HG03378 (cell line): ENCODE measurements at regions not wholly inside any gene's neighbourhood (a gene's known extent, or its start where the extent isn't known, plus 50 kb on each side); places are given as distances from the start of the nearest gene placed in this dataset.

Experiments
- ATAC-seq: cut with Tn5 transposase; IDR thresholded peaks from one replicate; pipeline ENCODE4 v1.9.1; 2021; ENCODE audit warnings: mild to moderate bottlenecking, moderate library complexity; ENCODE audit not compliant: unreplicated experiment

DNA sequence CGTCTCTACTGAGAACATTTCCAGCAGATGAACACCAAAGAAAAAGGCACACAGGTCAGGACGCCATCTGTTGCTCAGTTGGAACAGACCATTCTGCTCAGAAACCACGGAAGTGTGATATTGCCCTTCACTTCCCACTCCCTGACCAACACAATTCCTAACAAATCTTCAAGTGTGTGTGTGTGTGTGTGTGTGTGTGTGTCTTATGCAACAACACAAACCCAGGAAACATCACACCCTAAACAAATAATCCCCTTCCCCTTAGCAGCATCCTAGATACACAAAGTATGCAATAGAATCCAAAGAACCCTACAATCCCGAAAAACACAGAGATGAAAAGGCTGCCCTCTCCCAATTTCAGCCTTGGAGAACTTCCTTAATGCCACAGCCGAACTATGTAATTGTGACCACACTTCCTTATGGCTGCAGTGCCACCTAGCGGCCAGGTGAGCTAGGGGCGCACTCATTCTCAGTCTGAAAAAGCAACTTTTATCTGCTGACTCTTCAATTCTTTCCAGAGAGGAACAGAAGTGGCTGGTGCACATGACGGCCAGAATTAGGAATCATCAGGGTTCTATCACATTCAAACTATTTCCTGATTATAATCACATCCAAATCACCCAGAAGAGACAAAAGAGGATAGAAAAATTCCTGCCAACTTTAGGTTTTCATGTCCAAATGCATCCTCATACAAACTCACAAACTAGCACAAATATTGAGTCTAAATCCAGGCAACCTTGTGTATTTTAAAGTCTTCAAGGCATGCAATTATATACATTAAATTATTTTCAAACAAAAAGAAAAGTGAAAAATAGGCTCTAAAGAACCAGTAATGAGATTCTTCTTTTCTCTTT is 164.9 kb downstream of the DHX15 start:
- peak; percentile 92 for ATAC-seq

DNA sequence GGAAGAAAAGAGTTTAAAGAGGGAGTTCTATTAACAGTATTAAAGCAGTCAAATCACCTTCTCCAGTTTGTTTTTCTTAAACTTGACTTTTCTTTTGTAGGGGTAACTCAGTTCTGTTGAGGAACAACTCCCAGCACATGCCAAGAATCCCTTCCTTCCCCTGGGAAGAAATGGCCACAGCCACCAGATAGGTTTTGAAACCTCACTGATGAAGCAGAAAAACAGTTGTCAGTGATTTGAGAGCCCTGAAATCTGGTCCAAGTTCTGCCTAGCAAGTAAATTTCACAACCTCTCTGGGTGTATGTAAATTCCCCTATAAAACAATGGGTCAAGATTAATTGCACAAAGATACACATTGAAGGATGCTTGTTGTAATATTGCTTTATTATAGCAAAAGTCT is 167.1 kb downstream of the DHX15 start:
- no peak for ATAC-seq

DNA sequence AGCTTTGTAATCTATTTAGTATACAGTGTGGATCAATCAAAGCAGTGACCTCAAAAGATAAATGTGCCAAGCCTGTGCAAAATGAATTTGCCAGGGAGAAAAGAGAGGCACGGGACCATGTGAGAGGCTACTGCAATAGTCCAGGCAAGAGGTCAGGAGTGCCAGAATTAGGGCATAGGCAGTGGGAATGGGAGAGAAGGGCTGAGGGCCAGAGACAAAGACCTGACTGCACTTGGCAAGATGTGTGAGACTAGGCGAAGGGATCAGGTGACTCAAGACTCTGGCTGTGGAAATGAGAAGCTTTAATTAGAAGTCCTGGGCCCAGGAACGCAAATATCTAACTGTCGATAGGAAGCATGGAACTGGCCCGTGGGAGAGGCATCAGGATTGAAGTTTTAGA is 168.1 kb downstream of the DHX15 start:
- no peak for ATAC-seq

DNA sequence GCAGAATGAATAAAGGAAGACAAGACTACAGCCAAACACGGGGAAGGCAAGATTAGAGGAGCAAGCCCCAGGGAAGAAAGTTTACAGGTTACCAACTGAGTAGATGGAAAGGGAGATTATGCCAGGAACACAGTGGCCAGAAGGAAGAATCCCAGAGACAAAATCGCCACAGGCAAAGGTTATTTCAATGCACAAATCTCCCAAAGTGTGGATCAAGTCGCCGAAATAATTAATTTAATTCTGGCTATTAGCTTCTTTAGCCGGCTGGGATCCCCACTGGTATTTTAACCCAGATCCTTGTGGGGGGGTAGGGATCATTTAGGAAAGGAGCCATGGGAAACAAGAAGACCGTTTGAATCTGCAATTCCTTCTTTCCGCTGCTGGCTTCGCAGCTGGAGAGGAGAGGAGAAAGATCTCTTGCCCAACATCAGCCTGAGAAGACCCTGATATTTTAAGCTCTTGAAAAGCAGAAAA is 171.0 kb downstream of the DHX15 start:
- no peak for ATAC-seq

DNA sequence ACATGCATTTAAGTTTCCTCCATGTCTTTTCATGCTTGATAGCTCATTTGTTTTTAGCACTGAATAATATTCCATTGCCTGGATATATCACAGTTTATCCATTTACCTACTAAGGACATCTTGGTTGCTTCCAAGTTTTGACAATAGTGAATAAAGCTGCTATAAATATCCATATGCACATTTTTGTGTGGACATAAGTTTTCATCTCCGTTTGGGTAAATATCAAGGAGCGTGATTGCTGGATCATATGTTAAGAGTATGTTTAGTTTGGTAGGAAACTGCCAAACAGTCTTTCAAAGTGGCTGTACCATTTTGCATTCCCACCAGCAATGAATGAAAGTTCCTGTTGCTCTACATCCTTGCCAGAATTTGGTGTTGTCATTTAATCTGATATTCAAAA is 172.5 kb downstream of the DHX15 start:
- no peak for ATAC-seq

DNA sequence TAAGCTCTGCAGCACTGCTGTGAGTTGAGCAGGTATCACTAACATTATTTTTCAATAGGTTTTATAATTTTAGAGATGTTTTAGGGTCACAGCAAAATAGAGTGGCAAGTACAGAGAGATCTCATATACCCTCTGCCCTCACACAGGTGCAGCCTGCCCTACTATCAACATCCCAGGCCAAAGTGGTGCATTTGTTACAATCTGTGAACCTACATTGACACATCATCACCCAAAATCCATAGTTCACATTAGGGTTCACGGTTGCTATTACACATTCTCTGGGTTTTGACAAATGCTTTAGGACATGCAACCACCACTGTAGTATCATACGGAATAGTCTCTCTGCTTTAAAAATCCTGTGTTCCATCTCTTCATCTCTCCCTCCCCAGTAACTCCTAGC is 173.1 kb downstream of the DHX15 start:
- no peak for ATAC-seq

DNA sequence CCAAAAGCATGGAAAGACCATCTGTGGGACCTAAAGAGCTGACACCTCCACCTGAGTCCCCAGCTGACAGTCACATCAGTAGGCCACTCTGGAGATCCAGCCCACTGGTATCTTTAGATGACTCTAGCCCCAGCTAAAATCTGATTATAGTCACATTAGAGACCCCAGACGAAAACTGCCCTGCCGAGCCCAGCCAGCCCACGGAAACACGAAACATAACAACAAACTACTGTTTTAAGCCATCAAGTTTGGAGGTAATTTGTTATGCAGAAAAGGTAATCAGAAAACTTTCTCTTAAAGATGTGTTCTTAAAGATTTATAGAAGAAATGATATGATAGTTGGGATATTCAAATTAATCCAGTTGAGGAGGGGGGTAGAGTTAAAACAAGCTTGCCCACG is 175.7 kb downstream of the DHX15 start:
- ATAC-seq = no peak

DNA sequence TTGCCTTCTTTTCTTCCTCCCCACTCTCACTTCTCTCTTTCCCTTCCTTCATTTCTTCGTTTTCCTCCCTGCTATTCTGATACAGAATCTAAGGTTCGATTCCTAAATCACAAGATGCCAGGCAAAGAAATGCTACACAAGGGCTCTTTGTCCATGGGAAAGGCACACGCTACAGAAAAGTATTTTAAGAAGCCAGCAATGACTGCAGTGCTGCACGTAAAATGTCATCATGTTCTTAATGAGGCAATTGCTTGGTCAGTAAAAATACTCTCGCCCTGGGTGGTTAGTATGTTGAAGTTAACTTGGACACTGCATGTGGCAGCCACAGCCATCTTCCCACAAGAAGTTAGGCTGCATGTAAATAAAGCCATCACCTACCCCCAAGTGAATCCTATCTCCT is 178.4 kb downstream of the DHX15 start:
- ATAC-seq = no peak

DNA sequence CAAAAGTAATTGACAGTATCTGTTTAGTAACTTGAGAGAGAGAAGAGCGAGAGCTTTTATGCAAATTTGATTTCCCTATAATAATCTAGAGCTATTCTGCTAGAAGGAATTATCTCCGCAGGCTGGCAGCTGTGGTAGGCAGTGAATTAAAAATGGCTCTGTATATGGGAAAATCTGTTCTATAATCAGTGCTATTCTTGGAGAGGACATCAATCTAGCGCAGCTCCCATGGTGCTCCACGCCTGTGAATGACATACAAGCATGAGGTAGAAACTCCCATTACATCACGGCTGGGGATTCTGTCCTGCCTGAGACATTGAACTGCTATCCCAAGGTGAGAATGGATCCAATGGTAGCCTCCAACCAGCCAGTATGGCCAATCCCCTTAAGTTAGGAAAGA is 179.0 kb downstream of the DHX15 start:
- no peak for ATAC-seq

DNA sequence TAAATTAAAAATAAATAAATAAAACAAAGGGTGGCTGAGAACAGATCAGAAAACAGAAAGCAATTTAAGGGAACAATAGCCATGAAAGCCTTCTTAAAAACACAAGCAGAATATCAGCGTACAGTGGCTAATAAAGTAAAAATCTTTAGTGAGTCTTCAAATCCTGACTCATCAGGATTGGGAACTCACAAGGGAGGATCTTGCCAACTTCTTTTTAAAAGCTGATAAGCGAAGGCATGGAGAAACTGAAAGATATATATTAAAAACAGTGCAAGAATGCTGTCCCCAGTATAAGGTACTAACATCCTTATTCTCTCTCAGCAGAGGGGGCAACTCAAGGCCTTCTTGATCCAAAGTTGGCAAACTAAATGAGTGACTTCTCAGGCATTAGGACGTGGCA is 180.1 kb downstream of the DHX15 start:
- no peak for ATAC-seq

DNA sequence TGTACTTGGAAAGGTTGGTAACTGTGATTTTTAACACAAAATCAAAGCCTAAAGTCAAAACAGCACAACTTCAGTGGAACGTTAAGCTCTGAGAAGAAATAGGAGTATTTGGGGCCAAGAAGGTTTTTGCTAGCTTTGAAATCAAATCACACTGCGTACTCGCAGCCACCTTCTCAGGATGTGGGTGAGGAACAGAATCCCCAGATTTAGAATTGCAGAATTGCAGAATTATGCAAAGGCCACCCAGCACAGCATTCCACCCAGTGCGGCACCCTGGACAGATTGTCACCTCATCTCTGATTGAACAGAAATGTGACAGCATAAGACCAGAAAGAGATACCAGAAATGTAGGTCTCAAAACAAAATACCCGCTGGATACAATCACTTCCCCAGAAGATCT is 181.1 kb downstream of the DHX15 start:
- no peak for ATAC-seq

DNA sequence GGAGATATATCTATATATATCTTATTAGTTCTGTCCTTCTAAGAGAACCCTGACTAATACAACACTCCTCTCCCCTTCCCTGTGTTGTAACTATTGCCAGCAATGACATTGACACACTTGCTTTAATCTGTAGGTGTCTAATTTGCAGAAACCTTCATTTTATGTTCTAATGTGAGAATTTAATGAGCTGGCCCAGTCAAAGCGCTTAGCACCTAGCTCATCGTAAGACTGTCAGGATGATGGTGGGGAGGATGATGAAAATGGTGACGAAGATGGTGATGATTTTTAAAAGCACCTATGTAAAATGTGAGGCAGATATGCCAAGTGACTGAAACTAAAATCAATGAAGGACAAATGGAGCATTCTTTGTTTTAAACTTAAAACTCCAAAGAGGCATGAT is 183.8 kb downstream of the DHX15 start:
- no peak for ATAC-seq

DNA sequence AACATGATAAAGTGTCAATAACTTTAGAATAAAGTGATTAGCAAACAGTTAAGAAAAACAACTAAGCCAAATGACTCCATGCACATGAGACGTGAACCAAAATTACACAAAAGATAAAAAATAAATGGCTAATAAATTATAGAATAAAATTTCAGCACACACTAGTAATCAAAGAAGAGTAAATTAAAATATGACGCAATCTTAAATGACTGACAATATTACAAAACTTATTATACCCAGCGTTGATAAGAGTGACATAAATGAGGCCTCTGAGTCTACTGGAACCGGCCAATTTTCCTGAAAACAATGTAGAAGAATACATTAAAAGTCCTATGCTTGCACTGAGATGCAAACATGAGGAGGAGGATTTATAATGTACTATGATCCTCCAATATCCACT is 187.4 kb downstream of the DHX15 start:
- ATAC-seq = no peak

DNA sequence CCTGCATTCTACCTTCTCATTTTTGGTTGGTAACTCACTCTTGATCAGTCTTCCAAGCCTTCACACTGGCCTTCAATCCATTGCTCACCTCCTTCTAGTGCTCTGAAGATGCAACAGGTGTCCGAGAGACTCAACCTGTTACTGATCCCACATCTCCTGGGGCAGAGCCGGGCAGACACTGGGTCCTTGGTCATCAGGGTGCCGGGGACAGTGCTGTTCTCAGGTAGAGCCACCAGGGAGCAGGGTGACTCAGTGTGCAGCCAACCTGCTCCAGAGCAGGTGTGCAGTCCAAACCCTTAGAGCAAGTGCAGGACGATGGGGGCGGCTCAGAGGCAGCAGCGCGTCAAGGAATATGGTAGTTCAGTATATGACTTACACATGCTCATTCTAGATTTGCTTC is 188.4 kb downstream of the DHX15 start:
- ATAC-seq = no peak

DNA sequence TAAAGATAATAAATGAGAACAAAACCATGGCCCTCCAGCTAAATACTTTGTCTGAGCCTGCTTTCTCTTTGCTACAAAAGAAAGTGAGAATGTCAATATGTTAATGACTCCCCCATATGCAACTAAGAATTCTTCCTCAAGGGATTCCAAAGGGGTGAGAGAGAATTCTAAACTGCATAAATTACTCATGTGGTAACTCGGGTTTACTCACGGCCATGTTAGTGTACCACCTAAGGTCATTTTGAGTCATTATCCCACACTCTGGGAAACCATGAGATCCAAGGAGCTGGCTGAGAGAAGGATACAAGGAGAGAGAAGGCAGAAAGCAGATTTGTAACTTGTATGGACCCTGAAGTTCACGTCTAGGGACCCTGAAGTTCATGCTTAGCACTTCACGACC is 190.3 kb downstream of the DHX15 start:
- ATAC-seq = no peak

DNA sequence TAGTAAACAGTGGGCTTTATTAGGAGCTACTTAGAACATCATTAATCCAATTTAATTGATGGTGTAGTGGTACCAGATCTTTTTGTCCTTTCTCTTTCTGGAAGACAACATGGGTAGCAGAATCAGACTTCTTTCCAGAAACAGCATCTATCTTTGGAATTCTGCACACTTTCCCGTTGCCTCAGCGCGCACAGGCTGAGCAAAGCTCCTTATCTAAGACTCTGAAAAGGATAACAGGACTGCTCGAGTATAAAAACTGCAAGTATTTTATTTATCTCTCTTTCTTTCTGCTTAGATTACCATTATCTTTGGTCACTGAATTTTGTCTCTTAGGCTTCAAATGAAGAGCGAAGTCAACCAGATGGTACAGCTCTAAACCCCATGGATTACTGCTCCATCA is 191.7 kb downstream of the DHX15 start:
- no peak for ATAC-seq

DNA sequence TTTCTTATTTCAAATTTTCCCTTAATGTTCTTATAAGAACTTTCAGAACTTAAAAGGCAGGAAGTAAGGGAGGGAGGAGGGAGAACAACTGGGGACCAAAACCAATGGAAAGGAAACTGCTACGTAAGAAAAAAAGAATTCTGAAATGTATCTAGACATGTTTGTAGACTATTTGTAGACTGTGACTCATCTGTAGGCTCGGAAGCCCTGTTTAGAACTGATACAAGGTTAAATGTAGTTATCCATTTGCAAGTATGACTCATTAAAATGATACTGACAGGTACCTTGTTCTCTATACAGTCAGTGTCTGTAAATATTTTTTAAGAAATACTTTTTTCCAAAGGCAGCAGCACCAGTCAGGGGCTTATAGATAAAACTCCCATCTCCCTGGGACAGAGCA is 202.0 kb downstream of the DHX15 start:
- peak; percentile 100 for ATAC-seq

DNA sequence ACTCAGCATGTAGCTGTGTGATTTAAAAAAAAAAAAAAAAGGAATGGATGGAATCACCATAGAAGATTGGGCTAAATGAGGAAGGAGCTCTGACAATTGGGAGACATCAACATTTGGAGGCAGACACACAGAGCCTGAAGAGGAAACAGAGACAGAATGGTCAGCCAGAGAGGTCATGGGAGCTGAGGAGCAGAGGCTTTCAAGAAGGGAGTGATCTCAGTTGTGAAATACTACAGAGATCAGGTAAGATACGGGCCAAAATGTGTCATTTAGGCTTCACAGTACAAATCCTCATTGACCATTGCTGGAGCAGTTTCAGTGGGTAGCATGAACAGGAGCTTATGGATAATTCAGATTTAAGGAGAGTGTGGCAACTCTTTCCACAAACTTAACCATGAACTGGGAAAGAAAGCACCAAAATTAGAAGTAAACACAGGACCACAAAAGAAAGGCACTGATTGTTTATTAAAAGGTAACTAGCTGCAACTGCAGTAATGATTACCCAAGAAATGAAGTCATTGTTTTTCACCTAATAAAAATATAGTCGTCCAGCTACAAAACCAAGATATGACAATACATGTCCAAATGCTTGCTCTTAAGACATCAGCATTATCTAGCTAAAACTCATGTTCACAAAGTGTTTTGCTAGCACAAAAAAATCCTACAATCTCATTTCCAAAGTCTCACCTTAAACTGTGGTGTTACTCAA is 203.2 kb downstream of the DHX15 start:
- ATAC-seq = no peak

DNA sequence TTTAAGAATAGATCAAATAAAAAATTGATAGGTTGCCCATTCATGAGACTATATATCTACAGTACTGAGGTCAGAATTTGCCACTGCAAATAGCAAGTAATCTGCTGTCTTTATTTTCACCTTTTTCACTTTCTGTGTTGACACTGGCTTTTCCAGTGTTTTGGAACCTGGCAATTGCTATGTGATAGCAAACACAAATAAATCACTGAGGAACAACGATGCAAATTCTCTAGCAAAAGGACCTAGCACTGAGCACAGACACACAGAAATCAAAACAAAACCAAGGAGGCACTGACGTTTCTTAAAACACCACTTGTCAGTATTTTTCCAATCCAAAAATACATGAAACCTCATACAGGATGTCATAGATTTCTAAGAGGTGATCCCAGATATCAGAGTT is 210.7 kb downstream of the DHX15 start:
- no peak for ATAC-seq

DNA sequence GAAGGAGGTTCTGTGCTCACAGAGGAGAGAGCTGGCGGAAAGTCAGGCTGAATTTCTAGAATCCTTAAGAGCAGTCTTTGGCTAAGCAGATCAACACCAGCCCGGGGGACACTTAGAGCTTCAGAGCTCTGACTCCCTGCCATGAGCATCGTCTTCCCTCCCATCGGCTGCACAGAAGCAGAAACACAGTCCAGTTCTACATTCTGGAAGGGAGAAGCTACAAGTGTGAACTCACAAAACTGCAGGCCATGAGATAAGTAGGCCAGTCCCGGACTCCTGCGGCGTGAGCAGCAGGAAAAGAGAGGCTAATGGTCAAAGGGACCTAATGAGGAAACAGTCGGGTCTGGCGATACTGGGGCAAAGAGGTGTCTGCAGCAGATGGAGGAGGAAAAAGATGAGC is 211.5 kb downstream of the DHX15 start:
- no peak for ATAC-seq

DNA sequence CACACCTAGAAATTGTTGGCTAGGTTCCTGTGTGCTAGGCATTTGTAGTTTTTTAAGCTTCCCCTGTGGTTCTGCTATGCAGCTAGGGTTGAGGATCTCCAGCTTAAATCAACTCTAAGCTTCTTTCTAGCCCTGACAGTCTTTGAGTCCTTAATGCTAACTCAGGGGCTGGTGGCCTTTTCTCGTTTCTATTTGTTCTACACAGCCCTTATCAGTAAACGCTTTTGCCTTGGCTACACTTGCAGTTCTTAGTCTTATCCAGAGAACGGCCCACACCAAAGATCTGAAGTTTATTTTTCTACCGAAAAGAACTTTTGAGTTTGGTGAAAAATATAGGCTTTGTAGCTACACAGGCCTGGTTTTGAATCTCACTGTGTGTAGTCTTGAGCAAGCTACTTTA is 212.0 kb downstream of the DHX15 start:
- ATAC-seq = no peak

DNA sequence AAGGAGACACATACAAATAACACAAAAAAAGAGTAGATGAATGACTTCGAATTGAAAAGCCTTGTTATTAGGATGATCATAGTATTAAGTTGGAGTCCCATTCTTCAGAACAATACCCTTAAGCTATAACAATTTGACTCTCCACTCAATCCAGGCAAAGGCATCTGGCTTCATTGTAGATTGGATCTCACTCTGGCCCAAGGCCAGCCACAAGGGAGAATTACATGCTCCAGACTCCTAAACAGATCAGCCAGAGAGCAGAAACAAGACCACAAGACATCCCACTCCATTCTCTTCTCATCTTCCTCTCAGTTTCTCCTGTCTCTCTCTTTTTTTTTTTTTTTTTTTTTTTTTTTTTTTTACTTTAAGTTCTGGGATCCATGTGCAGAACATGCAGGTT is 213.9 kb downstream of the DHX15 start:
- ATAC-seq = no peak
